ENCODE measurements at regions not wholly inside any gene's neighbourhood (a gene's known extent, or its start where the extent isn't known, plus 50 kb on each side); places are given as distances from the start of the nearest gene placed in this dataset.

DNA sequence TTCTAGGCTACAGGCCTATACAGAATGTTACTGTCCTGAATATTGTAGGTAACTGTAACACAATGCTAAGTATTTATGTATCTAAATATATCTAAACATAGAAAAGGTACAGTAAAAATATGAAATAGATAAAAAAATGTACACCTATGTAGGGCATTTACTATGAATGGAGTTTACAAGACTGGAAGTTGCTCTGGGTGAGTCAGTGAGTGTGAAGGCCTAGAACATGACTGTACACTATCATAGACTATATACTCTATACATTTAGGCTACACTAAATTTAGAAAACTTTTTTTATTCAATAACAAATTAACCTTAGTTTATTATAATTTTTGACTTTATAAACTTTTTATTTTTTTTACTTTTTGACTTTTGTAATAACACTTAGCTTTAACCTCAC is 136.9 kb downstream of the DUSP10 start:
- intact Hi-C loops (cut with DNase I) = no loop called here
- no peak overlapping the region for H3K27ac ChIP-seq
- H3K9me3 ChIP-seq = no peaks in the 10 kb centered on the region
- no peaks in the 10 kb centered on the region for H3K36me3 ChIP-seq (replicated peaks in 1 of 2; ENCODE audit: insufficient read depth in 1 of 2, low read depth in 2 of 2)
- H3K4me3 ChIP-seq = no peak overlapping the region
- no peaks in the 10 kb centered on the region for H3K27me3 ChIP-seq
- H3K4me1 ChIP-seq = no peaks in the 10 kb centered on the region
- DNase-seq (no peak), ATAC-seq (no peak)
- no peak for TF ChIP-seq POLR2A (IDR thresholded peaks at IDR 0.05)
- TF ChIP-seq, protein P1, sequence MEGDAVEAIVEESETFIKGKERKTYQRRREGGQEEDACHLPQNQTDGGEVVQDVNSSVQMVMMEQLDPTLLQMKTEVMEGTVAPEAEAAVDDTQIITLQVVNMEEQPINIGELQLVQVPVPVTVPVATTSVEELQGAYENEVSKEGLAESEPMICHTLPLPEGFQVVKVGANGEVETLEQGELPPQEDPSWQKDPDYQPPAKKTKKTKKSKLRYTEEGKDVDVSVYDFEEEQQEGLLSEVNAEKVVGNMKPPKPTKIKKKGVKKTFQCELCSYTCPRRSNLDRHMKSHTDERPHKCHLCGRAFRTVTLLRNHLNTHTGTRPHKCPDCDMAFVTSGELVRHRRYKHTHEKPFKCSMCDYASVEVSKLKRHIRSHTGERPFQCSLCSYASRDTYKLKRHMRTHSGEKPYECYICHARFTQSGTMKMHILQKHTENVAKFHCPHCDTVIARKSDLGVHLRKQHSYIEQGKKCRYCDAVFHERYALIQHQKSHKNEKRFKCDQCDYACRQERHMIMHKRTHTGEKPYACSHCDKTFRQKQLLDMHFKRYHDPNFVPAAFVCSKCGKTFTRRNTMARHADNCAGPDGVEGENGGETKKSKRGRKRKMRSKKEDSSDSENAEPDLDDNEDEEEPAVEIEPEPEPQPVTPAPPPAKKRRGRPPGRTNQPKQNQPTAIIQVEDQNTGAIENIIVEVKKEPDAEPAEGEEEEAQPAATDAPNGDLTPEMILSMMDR (IDR thresholded peaks at IDR 0.05) = no peak

DNA sequence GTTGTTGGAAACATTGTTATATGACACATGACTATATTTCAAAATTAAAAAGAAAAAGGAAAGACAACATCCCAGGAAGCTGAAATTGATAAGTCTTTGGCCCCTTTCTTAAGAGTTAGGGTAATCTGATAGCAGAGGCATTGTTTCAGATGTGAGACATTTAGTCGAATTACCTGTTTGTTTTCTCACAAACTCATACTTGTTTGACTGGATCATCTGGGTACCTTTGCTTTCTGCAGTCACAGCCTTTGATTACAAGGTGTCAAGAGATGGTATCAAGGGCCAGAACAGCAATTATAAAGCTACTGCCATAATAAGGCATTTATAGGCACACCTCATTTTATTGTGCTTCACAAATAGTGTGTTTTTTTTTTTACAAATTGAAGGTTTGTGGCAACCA is 136.3 kb downstream of the DUSP10 start:
- Histone ChIP-seq H3K27ac (no peak overlapping the region), H3K27me3 (no peaks in the 10 kb centered on the region), H3K9me3 (no peaks in the 10 kb centered on the region), H3K4me1 (no peaks in the 10 kb centered on the region), H3K4me3 (no peak overlapping the region), H3K36me3 (replicated peaks in 1 of 2; ENCODE audit: insufficient read depth in 1 of 2, low read depth in 2 of 2) (no peaks in the 10 kb centered on the region)
- no peak for TF ChIP-seq POLR2A (IDR thresholded peaks at IDR 0.05)
- TF ChIP-seq, protein P1 (IDR thresholded peaks at IDR 0.05) = no peak
- ATAC-seq (no peak), DNase-seq (no peak)
- WGBS, 2 donors = 23 to 33% methylated on average over 1 of the region's 1 CpG
- intact Hi-C loops (cut with DNase I) = no loop called here

DNA sequence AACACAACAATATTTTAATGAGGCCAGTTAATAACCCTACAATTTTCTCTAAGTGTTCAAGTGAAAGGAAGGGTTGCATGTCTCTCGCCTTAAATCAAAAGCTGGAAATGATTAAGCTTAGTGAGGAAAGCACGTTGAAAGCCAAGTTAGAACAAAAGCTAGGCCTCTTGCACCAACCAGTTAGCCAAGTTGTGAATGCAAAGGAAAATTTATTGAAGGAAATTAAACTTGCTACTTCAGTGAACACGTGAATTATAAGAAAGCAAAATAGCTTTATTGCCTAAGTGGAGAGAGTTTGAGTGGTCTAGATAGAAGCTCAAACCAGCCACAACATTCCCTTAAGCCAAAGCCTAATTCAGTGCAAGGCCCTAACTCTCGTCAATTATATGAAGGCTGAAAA is 135.6 kb downstream of the DUSP10 start:
- Histone ChIP-seq H3K27ac (no peak overlapping the region), H3K4me1 (no peaks in the 10 kb centered on the region), H3K36me3 (replicated peaks in 1 of 2; ENCODE audit: insufficient read depth in 1 of 2, low read depth in 2 of 2) (no peaks in the 10 kb centered on the region), H3K27me3 (no peaks in the 10 kb centered on the region), H3K4me3 (no peak overlapping the region), H3K9me3 (no peaks in the 10 kb centered on the region)
- no peak for DNase-seq
- ATAC-seq = no peak
- TF ChIP-seq, protein P1 (IDR thresholded peaks at IDR 0.05) = no peak
- no peak for TF ChIP-seq POLR2A (IDR thresholded peaks at IDR 0.05)
- 69 to 73% methylated on average over 4 of the region's 4 CpGs for WGBS, 2 donors
- intact Hi-C loops (cut with DNase I) = no loop called here

DNA sequence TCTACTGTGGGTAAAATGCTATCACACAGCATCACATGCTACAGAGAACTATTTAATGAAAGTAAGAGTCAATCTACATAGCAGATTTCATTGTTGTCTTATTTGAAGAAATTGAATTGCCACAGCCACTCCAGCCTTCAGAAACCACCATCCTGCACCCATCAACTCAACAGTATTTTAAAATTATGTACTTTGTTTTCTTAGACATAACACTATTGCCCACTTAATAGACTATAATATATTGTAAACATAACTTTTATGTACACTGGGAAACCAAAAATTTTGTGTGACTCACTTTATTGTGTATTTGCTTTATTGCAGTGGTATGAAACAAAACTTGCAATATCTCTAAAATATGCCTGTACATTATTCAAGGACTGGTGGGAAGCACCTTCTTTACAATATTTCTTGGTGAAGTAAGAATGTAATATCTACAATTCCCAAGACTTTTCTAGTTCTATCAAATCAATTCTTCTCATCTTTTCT is 133.0 kb downstream of the DUSP10 start:
- TF ChIP-seq POLR2A (IDR thresholded peaks at IDR 0.05) = no peak
- TF ChIP-seq, protein P1 (IDR thresholded peaks at IDR 0.05) = no peak
- peaks cover 9% of the 10 kb centered on the region for H3K4me1 ChIP-seq
- no peak overlapping the region for H3K27ac ChIP-seq
- H3K9me3 ChIP-seq = no peaks in the 10 kb centered on the region
- DNase-seq (no peak), ATAC-seq (no peak)
- no peak overlapping the region for H3K4me3 ChIP-seq
- H3K27me3 ChIP-seq = no peaks in the 10 kb centered on the region
- intact Hi-C loops (cut with DNase I) = no loop called here
- H3K36me3 ChIP-seq (replicated peaks in 1 of 2; ENCODE audit: insufficient read depth in 1 of 2, low read depth in 2 of 2) = no peaks in the 10 kb centered on the region

DNA sequence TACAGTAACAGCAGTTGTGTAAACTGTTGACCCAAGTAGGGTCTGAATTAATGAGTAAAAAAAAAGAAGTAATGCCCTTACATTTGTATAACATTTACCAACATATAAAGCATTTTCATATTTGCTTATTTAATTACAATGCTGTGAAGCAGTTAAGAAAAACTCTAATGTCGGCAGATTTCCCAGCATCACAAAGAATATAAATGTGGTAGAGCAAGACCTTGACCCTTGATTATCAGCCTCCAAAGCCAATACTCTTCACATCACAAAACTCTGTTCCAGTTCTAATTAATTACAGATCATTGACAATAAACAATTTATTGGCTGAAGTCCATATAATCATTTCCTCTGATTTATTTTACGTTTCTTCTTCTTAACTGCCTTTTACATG is 130.2 kb downstream of the DUSP10 start:
- WGBS, 2 donors = 19 to 38% methylated on average over 2 of the region's 2 CpGs
- Histone ChIP-seq H3K27me3 (no peaks in the 10 kb centered on the region), H3K9me3 (no peaks in the 10 kb centered on the region), H3K27ac (no peak overlapping the region), H3K4me3 (no peak overlapping the region), H3K4me1 (peaks cover 9% of the 10 kb centered on the region), H3K36me3 (replicated peaks in 1 of 2; ENCODE audit: insufficient read depth in 1 of 2, low read depth in 2 of 2) (no peaks in the 10 kb centered on the region)
- no peak for TF ChIP-seq POLR2A (IDR thresholded peaks at IDR 0.05)
- TF ChIP-seq, protein P1 (IDR thresholded peaks at IDR 0.05) = no peak
- no peak for ATAC-seq
- DNase-seq = no peak
- intact Hi-C loops (cut with DNase I) = no loop called here

All from body of pancreas (tissue), 4 donors.